Transverse colon (tissue), 4 donors: ENCODE measurements at regions not wholly inside any gene's neighbourhood (a gene's known extent, or its start where the extent isn't known, plus 50 kb on each side); places are given as distances from the start of the nearest gene placed in this dataset.

ENCODE experiments used
- DNase-seq: peaks from one replicate; pipeline ENCODE4 v3.0.0-alpha.2; 2019
- H3K27ac ChIP-seq, 4 donors: fragments of 200-600 bp; sonication (generic); 2 replicates each; pipeline ENCODE4 v1.5.1; 2016 to 2018; ENCODE audit warnings: inconsistent platforms in 4 of 4
- H3K27me3 ChIP-seq: fragments of 200-600 bp; sonication (generic); 2 replicates; pipeline ENCODE4 v1.5.1; 2017; ENCODE audit warnings: inconsistent platforms
- H3K36me3 ChIP-seq, 4 donors: fragments of 200-600 bp; sonication (generic); 2 replicates each; pipeline ENCODE4 v1.5.1; 2017 to 2019; ENCODE audit warnings: inconsistent platforms in 4 of 4
- H3K4me1 ChIP-seq, 4 donors: fragments of 200-600 bp; sonication (generic); 2 replicates each; pipeline ENCODE4 v1.5.1; 2017 to 2020; ENCODE audit warnings: inconsistent platforms in 4 of 4
- H3K4me3 ChIP-seq, 4 donors: fragments of 200-600 bp; sonication (generic); 1 replicate in 1 of 4; 2 replicates in 3 of 4; pipeline versions ENCODE4 v1.5.1 to v1.6.1; 2017 to 2019; ENCODE audit warnings: inconsistent platforms in 4 of 4
- H3K9me3 ChIP-seq, 2 donors: fragments of 200-600 bp; sonication (generic); 2 replicates each; pipeline ENCODE4 v1.5.1; 2017 to 2019; ENCODE audit warnings: inconsistent platforms in 2 of 2
- EP300 ChIP-seq: sonication (generic); formaldehyde crosslinking; IDR thresholded peaks from one replicate; pipeline ENCODE4 v1.6.1; 2017; ENCODE audit warnings: antibody characterized with exemption, low read depth
- POLR2A ChIP-seq: fragments of 450-650 bp; IDR thresholded peaks from one replicate; pipeline ENCODE4 v1.6.1; 2016; ENCODE audit warnings: antibody characterized with exemption, mild to moderate bottlenecking, moderate library complexity
- POLR2AphosphoS5 ChIP-seq, 3 donors: sonication (generic); formaldehyde crosslinking; IDR thresholded peaks; one replicate each; pipeline ENCODE4 v1.6.1; 2016; ENCODE audit warnings: antibody characterized with exemption in 3 of 3
- WGBS, 2 donors: methylation state at CpG; one replicate each; pipeline ENCODE4 v1.1.5; 2018; ENCODE audit warnings: low coverage in 1 of 2; 5-methylcytosine and 5-hydroxymethylcytosine counted together
- in situ Hi-C, 4 donors: fragments of 200-750 bp; cut with MboI; loops; one replicate each; pipeline versions ENCODE4 v1.15.0 to v1.15.1; 2017; ENCODE audit warnings: low sequenced_read_pairs in 3 of 4, low pct_ligation_motif_present in 1 of 4, low pct_unique_long_range_greater_than_20kb in 1 of 4
- intact Hi-C: fragments of 100-400 bp; cut with DNase I; formaldehyde crosslinking; loops from one replicate; pipeline ENCODE4 v1.15.1; 2023; ENCODE audit warnings: low total_unique reads
- TF ChIP-seq, protein P1 (sequence below), 5 experiments: fragments of 200-600 bp in 3 of 5; fragments of 450-650 bp in 2 of 5; sonication (generic) in 3 of 5; IDR thresholded peaks; 1 replicate in 2 of 5; 2 replicates in 3 of 5; pipeline ENCODE4 v1.5.1; 2016 to 2017; ENCODE audit warnings: antibody characterized with exemption in 5 of 5, inconsistent platforms in 3 of 5, mild to moderate bottlenecking in 2 of 5, moderate library complexity in 1 of 5

DNA sequence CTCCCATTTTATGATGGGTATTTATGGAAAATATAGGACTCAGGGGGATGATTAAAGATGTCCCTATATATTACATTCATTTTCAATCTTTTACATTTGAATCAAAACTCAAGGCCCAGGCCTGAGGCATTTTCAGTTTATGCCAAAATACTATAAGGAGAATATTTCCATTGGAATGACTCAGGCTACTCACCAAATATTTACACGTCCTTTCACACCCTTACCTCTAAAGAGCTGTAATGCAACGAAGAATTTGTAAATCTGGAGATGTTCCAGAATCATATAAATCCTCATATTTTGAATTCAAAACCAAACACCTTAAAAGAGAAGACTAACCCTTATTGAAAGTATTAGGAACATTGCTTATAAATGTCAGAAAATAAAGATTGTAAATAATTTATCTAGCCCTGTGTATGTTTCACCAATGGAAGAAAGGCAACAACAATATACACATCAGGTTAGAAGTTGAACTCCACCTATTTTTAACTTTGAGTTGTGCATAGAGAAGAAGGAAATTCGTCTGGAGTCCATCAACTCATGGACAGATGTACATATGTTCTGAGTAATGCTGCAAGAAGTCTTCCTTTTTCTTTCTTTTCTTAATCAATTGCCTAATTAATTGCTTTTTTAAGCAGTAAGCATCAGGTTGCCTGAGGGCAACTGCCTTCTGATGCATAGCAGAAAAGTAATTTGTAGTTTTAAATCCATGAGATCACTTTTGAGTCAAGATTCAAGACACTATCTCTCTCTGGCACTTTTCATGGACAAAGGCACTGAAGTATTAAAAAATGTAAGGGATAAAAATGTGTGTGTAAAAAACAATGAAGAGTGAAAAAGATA lies 579.3 kb upstream of the RGMB start:
- in situ Hi-C loops, result no loop called here

DNA sequence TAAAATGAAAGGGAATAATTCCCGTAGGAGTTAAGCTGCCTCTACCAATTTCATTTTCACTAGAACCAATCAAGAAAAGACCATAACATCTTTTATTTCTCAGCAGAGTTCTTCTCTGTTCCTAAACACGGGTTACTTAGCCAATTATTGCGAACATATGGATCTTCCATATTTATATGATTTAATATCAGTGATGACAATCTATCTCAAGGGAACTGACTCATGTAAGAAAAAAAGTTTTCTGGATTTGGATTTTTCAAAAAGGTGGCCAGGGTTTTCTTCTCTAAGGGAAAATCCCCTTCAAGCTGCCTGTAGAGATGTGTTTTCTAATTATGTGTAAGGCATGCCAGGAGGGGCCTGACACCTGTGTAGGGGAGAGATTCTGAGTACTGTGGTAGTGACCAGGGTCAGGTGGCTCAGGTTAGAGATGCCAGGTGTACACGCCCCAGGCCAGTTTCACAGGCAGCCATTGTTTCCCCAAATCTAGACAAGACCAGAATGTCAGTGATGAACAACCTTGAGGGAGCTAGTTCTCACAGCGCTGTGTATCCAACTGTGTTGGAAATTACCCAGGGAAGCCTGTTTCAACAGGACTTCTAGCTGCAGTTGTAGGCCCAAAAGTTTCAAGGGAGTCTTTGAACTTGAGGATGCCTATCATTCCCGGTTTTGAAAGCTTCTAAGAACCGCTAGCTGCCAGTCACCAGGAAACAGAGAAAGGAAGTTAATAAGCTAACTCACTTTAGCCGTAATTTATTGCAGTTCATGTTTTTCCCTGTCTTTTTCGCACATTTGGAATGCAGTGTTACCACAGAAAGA lies 572.5 kb upstream of the RGMB start:
- TF ChIP-seq EP300, result no peak
- TF ChIP-seq POLR2AphosphoS5 (IDR thresholded peaks at IDR 0.05), result no peak
- no peak for TF ChIP-seq POLR2A
- TF ChIP-seq, protein P1, sequence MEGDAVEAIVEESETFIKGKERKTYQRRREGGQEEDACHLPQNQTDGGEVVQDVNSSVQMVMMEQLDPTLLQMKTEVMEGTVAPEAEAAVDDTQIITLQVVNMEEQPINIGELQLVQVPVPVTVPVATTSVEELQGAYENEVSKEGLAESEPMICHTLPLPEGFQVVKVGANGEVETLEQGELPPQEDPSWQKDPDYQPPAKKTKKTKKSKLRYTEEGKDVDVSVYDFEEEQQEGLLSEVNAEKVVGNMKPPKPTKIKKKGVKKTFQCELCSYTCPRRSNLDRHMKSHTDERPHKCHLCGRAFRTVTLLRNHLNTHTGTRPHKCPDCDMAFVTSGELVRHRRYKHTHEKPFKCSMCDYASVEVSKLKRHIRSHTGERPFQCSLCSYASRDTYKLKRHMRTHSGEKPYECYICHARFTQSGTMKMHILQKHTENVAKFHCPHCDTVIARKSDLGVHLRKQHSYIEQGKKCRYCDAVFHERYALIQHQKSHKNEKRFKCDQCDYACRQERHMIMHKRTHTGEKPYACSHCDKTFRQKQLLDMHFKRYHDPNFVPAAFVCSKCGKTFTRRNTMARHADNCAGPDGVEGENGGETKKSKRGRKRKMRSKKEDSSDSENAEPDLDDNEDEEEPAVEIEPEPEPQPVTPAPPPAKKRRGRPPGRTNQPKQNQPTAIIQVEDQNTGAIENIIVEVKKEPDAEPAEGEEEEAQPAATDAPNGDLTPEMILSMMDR (IDR thresholded peaks at IDR 0.05), result no peak
- WGBS, 2 donors, result 75 to 81% methylated on average over 7 to 9 of the region's 9 CpGs
- H3K9me3 ChIP-seq, result no peaks in the 10 kb centered on the region

More for the DNA sequence above, 579.3 kb upstream of the RGMB start:
- Histone ChIP-seq H3K36me3 (no peaks in the 10 kb centered on the region), H3K27ac (no peak overlapping the region), H3K4me1 (no peaks in the 10 kb centered on the region), H3K4me3 (no peak overlapping the region), H3K27me3 (no peaks in the 10 kb centered on the region), H3K9me3 (no peaks in the 10 kb centered on the region)
- DNase-seq, result no peak
- intact Hi-C loops, result no loop called here
- no peak for TF ChIP-seq POLR2A
- no peak for TF ChIP-seq EP300
- no peak for TF ChIP-seq POLR2AphosphoS5 (IDR thresholded peaks at IDR 0.05)
- TF ChIP-seq, protein P1 (IDR thresholded peaks at IDR 0.05), result no peak
- WGBS, 2 donors, result 15 to 30% methylated on average over 3 of the region's 3 CpGs

DNA sequence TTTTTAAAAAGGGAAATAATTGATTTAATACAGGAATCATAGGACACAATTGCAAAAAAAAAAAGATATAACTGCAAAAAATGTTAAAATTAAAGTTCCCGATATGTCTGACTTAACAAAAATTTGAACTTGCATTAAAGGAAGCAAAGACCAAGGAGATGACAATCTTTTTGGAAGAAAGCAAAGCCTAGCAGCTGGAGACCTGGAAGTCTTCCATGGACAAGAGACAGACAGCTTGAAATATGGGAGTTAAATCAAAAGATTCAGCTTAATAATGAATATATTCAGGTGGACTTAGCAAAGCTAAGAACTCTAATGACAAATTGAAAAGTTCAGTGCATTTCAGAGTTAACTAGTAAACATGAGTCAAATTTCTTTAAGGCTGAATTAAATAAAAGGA lies 568.7 kb upstream of the RGMB start:
- intact Hi-C loops, result no loop called here
- no peak for DNase-seq
- TF ChIP-seq EP300, result no peak
- no peak for TF ChIP-seq POLR2A
- TF ChIP-seq, protein P1 (IDR thresholded peaks at IDR 0.05), result no peak
- no peak for TF ChIP-seq POLR2AphosphoS5 (IDR thresholded peaks at IDR 0.05)
- no peaks in the 10 kb centered on the region for H3K4me1 ChIP-seq
- WGBS, 2 donors, result 70 to 79% methylated on average over 1 of the region's 1 CpG
- no peaks in the 10 kb centered on the region for H3K36me3 ChIP-seq
- H3K27me3 ChIP-seq, result no peaks in the 10 kb centered on the region
- no peak overlapping the region for H3K27ac ChIP-seq
- in situ Hi-C loops, result no loop called here
- no peaks in the 10 kb centered on the region for H3K9me3 ChIP-seq
- H3K4me3 ChIP-seq, result no peak overlapping the region

More for the DNA sequence above, 572.5 kb upstream of the RGMB start:
- H3K4me3 ChIP-seq, result no peak overlapping the region
- in situ Hi-C loops (no loop called here), intact Hi-C loops (no loop called here)
- no peak overlapping the region for H3K27ac ChIP-seq
- H3K27me3 ChIP-seq, result no peaks in the 10 kb centered on the region
- no peak for DNase-seq
- no peaks in the 10 kb centered on the region for H3K4me1 ChIP-seq
- no peaks in the 10 kb centered on the region for H3K36me3 ChIP-seq

DNA sequence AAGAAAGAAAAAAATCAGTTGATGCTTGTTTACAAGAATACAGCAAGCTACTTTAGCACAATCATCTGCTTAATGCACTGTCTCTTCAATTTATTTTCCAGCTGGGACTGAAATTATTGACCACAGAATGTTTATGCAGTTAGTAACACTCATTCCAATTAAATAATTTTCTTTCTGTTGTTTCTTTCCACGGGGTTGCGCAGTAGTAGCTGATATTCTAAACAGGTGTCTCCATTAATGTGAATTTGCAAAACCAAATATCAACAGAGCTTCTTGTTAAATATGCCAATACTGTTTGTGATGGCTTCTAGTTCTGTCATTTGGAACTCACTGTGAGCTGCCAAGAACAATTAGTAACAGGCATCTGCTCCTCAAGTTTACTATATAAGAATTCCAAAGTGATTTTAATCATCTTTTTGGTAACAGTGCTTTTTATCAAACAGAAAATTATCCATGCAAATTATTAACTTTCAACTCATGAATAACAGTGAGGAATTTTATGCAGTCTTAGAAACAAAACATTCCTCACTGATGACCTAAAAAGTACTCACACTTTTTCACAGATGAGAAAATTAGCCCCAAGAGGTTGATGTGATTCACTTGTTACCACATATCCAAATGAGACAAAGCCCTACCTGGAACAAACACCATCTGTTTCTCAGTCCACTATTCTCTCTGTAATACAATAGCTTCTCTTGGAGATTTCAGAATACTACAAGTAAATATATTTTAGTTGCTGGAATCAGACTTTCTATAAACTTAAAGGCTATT lies 567.6 kb upstream of the RGMB start:
- H3K27ac ChIP-seq, result no peak overlapping the region
- intact Hi-C loops (no loop called here), in situ Hi-C loops (no loop called here)
- TF ChIP-seq POLR2A, result no peak
- TF ChIP-seq, protein P1 (IDR thresholded peaks at IDR 0.05), result no peak
- no peak for TF ChIP-seq POLR2AphosphoS5 (IDR thresholded peaks at IDR 0.05)
- TF ChIP-seq EP300, result no peak
- H3K27me3 ChIP-seq, result no peaks in the 10 kb centered on the region
- H3K9me3 ChIP-seq, result no peaks in the 10 kb centered on the region
- H3K36me3 ChIP-seq, result no peaks in the 10 kb centered on the region
- no peak for DNase-seq
- H3K4me3 ChIP-seq, result no peak overlapping the region
- no peaks in the 10 kb centered on the region for H3K4me1 ChIP-seq
- 72 to 75% methylated on average over 2 of the region's 2 CpGs for WGBS, 2 donors
